ENCODE measurements at regions not wholly inside any gene's neighbourhood (a gene's known extent, or its start where the extent isn't known, plus 50 kb on each side); places are given as distances from the start of the nearest gene placed in this dataset.
"Not testable (repeated sequence)": the region's sequence is repeated elsewhere in the genome, so short reads cannot be mapped to it uniquely, and the experiment has no call there.

DNA sequence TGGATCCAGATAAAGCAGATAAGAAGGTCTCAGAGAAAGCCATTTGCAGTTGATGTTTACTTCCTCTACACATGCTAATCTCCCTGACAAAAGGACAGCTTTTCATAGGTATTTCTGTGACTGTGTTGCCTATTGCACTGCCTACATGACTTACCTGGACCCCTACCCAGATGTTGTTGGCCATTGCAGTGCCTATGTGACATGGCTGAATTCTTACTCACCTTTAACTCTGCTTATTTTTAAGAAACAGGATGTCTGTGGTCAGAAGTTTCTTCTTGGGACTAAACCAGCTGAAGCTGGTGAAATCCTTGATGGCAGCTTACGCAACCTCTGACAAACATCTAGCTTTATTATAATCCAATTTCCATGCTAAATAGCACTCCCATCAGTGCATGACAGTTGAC is 50.7 kb downstream of the PPIAL4D start:
- not testable (repeated sequence) for DNase-seq

DNA sequence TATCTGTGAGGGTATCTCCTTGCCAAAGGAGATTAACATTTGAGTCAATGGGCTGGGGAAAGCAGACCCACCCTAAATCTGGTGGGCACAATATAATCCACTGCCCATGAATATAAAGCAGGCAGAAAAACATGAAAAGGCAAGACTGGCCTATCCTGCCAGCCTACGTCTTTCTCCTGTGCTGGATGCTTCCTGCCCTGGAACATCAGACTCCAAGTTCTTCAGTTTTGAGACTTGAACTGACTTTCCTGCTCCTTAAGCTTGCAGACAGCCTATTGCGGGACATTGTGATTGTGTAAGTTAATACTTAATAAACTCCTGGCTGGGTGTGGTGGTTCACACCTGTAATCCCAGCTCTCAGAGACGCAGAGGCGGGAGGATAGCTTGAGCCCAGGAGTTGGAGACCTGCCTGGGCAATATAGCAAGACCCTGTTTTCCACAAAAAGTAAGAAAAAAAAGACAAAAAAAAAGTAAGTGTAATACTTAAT is 52.4 kb downstream of the PPIAL4D start:
- DNase-seq, result not testable (repeated sequence)

DNA sequence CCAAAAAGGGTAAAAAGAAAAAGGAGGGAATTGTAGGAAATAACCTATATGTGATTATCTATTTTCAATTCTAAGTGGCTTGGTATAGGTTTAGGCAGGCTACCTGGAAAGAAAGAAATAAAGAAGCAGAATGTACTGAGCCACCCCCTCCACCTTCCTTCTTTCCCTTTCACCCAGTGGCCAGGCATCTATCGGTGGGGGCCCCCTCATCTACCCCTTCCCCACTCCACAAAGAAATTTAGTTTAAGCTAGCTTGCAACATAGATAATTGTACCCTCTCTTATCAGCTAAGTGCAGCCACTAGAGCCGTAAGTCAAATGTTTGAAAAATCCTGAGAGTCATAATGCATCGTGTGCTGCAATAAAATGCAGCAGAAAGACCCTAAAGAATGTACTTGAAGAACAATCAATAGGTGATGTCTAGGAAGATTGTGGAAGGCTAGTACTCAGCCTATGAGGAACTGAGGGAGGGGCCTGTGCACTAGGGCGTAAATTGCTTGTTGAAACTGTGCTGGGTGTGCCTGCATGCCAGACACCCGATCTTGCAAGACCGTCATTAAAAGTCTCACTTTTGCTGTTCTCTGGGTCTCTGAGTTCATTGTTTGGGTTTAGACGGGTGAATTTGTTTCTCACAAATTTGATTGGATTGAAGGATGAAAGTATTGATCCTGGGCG is 53.0 kb downstream of the PPIAL4D start:
- not testable (repeated sequence) for DNase-seq

DNA sequence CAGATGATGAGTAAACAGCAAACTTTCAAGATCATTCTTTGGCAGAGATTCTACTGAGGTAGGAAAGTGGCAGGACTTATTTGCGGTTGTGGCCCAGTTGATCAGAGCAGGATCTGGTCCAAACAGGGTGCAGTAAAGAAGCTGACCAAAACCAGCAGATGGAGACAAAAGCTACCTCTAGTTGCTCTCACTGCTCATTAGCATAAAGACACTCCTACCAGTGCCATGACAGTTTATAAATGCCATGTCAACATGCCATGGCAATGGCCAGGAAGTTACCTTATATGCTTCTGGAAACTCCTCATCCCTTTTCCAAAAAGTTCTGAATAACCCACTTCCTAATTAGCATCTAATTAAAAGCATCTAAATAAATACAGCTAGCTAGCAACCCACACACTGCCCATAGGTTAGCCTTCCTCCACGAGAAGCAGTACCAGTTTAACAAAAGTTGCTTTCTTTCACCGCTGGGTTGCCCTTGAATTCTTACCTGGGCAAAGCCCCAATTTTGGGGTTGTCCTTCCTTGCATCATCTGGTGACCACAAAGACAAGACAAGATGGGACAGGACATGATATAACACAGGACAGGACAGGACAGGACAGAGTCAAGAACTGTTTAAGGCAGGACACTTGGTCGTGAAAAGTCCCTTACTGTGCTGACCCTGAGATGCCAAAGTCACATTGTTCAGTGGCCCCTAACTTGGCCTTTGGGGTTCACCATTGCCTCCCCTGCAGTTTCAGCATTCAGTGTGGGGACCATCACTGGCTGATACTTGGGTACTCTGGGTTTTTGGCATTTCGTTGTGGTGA is 59.2 kb downstream of the PPIAL4D start:
- DNase-seq, result not testable (repeated sequence)

DNA sequence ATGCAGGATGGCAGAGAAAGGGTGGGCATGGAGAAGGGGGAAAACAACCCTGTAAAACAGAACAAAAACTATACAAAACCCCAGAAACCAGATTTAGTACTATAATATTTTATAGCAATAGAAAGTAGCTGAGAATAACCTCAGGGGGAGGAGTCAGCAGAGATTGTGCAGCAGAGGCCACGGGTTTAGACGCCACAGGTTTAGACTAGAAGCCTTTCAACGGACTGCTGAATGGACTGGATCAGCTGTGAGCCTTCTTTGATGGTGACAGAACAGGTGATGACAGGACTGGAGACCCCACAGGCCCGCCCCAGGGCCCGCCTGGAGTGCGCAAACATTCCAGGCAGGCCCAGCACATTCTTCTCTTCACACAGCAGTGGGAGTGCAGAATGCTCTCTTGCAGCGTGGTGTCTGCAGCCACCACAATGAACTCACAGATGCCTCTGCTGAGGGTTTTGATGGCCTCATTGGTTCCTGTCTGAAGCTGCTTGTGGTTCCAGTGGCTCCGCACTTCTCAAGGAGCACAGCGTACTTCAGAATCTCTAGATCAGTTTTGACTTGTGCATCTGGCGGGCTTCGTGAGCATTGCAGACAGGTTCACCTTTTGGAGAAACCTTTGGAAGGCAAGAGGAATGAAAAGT is 65.6 kb downstream of the PPIAL4D start:
- DNase-seq, result peak; percentile 16

DNA sequence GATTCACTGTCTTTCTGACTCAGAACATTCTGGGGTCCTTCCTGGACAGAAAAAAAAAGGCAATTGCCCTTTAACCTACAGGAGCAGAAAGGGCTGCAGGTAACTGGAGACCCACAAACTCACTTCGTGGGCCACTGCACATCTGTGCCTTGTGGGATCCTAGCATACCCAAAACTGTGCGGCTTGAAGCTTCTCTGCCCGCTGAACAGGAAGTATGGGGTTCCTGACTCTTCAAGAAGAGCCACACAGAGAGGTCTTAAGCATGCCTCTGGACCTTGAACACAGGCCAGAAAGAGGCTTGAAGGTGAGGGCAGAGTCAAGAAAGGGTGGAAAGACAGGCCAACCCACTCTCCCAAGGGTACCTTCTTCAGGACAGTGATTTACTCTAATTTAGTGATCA is 67.6 kb downstream of the PPIAL4D start:
- DNase-seq, result not testable (repeated sequence)

DNA sequence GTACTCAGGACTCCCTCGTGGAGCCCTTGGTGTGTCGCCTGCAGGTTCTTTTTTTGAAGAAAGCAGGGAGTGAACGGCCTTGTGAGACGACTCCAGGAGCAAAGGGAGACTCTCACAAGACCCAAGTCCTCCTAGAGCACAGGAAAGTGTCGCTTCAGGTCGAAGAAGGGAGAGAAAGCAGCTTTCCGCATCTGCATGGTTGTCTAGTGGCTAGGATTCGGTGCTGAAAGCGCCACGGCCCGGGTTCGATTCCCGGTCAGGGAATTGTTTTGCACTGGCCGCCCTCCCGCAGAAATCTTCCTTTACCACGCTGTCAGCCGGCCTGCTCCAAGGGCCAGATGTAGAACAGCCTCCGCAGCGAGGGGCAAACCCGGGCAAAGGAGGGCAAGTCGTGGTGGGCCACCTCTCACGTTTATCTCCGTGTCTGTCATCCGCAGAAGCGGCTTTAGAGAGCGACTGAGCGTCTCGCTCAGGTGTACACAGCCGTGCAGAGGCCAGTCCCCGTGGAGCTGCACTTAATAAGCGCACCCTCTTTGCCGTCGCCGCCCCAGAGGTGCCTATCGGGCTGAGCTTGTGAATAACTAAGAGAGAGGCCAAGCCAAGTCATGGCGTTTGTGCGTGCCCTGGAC is 72.6 kb downstream of the FAM72D start:
- DNase-seq, result not testable (repeated sequence)

DNA sequence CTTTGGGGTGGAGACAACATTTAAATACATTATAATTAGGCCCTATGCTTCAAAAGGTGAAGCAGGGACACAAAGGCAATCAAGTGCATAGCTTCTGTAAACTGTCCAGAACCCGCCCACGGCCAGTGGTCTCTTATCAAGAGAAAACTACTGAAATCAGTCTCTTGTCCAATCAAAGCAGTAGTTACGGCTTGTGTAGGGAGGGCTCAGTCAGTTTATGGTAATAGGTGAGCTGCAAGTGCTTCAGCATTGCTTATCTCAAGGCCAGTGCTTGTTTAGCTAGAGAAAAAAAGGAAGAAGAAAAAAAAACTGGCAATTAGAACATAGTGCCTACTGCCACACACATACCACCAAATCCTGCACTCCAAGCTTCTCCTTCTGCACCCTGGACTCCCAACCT is 68.6 kb downstream of the FAM72D start:
- not testable (repeated sequence) for DNase-seq

Data from activated gamma-delta T cell treated with Interleukin-2 at 50 U/mL for 16 hours (primary cell).